ENCODE measurements at regions not wholly inside any gene's neighbourhood (a gene's known extent, or its start where the extent isn't known, plus 50 kb on each side); places are given as distances from the start of the nearest gene placed in this dataset.

GRCh38 chr2:144579556-144579955 is 59.6 kb upstream of the ZEB2 start:
- TF ChIP-seq, protein P1, sequence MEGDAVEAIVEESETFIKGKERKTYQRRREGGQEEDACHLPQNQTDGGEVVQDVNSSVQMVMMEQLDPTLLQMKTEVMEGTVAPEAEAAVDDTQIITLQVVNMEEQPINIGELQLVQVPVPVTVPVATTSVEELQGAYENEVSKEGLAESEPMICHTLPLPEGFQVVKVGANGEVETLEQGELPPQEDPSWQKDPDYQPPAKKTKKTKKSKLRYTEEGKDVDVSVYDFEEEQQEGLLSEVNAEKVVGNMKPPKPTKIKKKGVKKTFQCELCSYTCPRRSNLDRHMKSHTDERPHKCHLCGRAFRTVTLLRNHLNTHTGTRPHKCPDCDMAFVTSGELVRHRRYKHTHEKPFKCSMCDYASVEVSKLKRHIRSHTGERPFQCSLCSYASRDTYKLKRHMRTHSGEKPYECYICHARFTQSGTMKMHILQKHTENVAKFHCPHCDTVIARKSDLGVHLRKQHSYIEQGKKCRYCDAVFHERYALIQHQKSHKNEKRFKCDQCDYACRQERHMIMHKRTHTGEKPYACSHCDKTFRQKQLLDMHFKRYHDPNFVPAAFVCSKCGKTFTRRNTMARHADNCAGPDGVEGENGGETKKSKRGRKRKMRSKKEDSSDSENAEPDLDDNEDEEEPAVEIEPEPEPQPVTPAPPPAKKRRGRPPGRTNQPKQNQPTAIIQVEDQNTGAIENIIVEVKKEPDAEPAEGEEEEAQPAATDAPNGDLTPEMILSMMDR (IDR thresholded peaks at IDR 0.05) = no peak

GRCh38 chr2:144578099-144578498 is 58.2 kb upstream of the ZEB2 start:
- Histone ChIP-seq H3K27ac (no peak overlapping the region), H3K4me1 (ENCODE audit: control insufficient read depth in 1 of 2, insufficient read depth in 1 of 2, low read depth in 1 of 2, low read length in 1 of 2) (peaks cover 29% of the 10 kb centered on the region in 2 experiments), H3K27me3 (no peaks in the 10 kb centered on the region), H3K36me3 (no peaks in the 10 kb centered on the region), H3K4me3 (ENCODE audit: low read depth in 1 of 2, low read length in 1 of 2) (no peak overlapping the region), H3K9me3 (no peaks in the 10 kb centered on the region)
- TF ChIP-seq, protein P1 (IDR thresholded peaks at IDR 0.05) = no peak

More at GRCh38 chr2:144579556-144579955, 59.6 kb upstream of the ZEB2 start:
- H3K4me3 ChIP-seq (ENCODE audit: low read depth in 1 of 2, low read length in 1 of 2) = no peak overlapping the region
- H3K36me3 ChIP-seq = no peaks in the 10 kb centered on the region
- H3K27me3 ChIP-seq = no peaks in the 10 kb centered on the region
- H3K27ac ChIP-seq = no peak overlapping the region
- H3K9me3 ChIP-seq = no peaks in the 10 kb centered on the region
- peaks cover 33 to 34% of the 10 kb centered on the region in 2 experiments for H3K4me1 ChIP-seq (ENCODE audit: control insufficient read depth in 1 of 2, insufficient read depth in 1 of 2, low read depth in 1 of 2, low read length in 1 of 2)

DNA sequence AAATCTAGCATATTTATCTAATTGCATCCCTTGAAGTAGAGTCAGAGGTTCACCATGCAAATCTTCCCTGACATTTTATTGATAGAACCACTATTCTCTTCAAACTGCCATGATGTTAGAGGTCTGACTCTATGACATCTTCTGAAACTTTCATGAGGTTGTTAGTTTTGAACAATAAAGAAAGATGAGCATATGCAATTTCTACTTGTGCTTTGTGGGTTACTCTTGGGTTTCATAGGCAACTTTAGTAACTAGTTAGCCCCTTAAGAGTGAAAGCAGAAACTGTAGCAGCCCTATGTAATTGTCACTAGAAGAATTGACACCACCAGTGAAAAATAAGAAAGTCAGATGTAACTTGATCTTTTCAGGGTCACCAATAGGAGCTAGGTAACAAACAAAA is 53.1 kb upstream of the ZEB2 start:
- Histone ChIP-seq H3K9me3 (no peaks in the 10 kb centered on the region), H3K4me1 (ENCODE audit: control insufficient read depth in 1 of 2, insufficient read depth in 1 of 2, low read depth in 1 of 2, low read length in 1 of 2) (no peaks in the 10 kb centered on the region), H3K4me3 (ENCODE audit: low read depth in 1 of 2, low read length in 1 of 2) (no peak overlapping the region), H3K36me3 (no peaks in the 10 kb centered on the region), H3K27me3 (no peaks in the 10 kb centered on the region), H3K27ac (no peak overlapping the region)
- TF ChIP-seq, protein P1 (IDR thresholded peaks at IDR 0.05) = no peak

GRCh38 chr2:144571770-144572169 is 51.9 kb upstream of the ZEB2 start:
- no peaks in the 10 kb centered on the region for H3K9me3 ChIP-seq
- H3K4me1 ChIP-seq (ENCODE audit: control insufficient read depth in 1 of 2, insufficient read depth in 1 of 2, low read depth in 1 of 2, low read length in 1 of 2) = no peaks in the 10 kb centered on the region
- no peak overlapping the region for H3K4me3 ChIP-seq (ENCODE audit: low read depth in 1 of 2, low read length in 1 of 2)
- H3K27ac ChIP-seq = no peak overlapping the region
- no peaks in the 10 kb centered on the region for H3K36me3 ChIP-seq
- no peaks in the 10 kb centered on the region for H3K27me3 ChIP-seq
- TF ChIP-seq, protein P1 (IDR thresholded peaks at IDR 0.05) = no peak

DNA sequence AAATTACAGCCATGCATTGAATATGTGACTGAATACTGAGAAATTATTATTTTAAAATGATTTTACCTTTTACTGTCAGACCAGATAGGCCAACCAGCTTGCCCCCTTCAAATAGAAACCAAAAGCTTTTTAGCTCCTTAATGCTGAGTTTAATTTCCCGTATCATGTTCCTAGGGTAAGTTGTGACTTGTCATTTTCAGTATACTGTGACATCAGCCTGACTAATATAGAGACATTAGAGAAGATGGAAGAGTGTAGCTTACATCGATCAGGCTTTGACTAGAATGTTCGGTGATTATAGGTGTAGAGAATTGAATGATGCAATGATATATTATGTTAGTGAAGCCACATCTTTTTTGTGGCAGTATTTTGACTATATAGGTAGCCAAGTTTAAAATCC is 50.6 kb upstream of the ZEB2 start:
- TF ChIP-seq, protein P1 (IDR thresholded peaks at IDR 0.05) = no peak
- Histone ChIP-seq H3K27ac (no peak overlapping the region), H3K4me1 (ENCODE audit: control insufficient read depth in 1 of 2, insufficient read depth in 1 of 2, low read depth in 1 of 2, low read length in 1 of 2) (no peaks in the 10 kb centered on the region), H3K36me3 (no peaks in the 10 kb centered on the region), H3K27me3 (no peaks in the 10 kb centered on the region), H3K9me3 (no peaks in the 10 kb centered on the region), H3K4me3 (ENCODE audit: low read depth in 1 of 2, low read length in 1 of 2) (no peak overlapping the region)

Measured in neutrophil (primary cell).